GM21528 (cell line): ENCODE measurements at regions not wholly inside any gene's neighbourhood (a gene's known extent, or its start where the extent isn't known, plus 50 kb on each side); places are given as distances from the start of the nearest gene placed in this dataset.

Experiments used
- ATAC-seq: cut with Tn5 transposase; IDR thresholded peaks from one replicate; pipeline ENCODE4 v1.9.1; 2021; ENCODE audit warnings: mild to moderate bottlenecking, moderate library complexity; ENCODE audit not compliant: unreplicated experiment, low FRiP score

GRCh38 chr11:15526859-15527450 lies 412.2 kb downstream of the INSC start:
- ATAC-seq, result no peak

GRCh38 chr11:15532432-15532831 lies 417.7 kb downstream of the INSC start:
- ATAC-seq, result no peak

GRCh38 chr11:15534266-15534665 lies 419.5 kb downstream of the INSC start:
- no peak for ATAC-seq

GRCh38 chr11:15535414-15535813 lies 420.7 kb downstream of the INSC start:
- no peak for ATAC-seq

GRCh38 chr11:15536438-15536837 lies 421.7 kb downstream of the INSC start:
- no peak for ATAC-seq

- ATAC-seq, result no peak
These were observed 424.9 kb downstream of the INSC start for GRCh38 chr11:15539645-15540044.

GRCh38 chr11:15541079-15541478 lies 426.4 kb downstream of the INSC start:
- ATAC-seq, result no peak

- no peak for ATAC-seq
These were observed 429.6 kb downstream of the INSC start for GRCh38 chr11:15544353-15544752.

GRCh38 chr11:15547685-15548084 lies 433.0 kb downstream of the INSC start:
- ATAC-seq, result no peak

- ATAC-seq, result no peak
These were observed 437.5 kb downstream of the INSC start for GRCh38 chr11:15551901-15552851.

- ATAC-seq, result no peak
These were observed 440.4 kb downstream of the INSC start for GRCh38 chr11:15555161-15555560.

- ATAC-seq, result no peak
These were observed 442.9 kb downstream of the INSC start for GRCh38 chr11:15557457-15558230.

- ATAC-seq, result no peak
These were observed 443.9 kb downstream of the INSC start for GRCh38 chr11:15558513-15559181.

- no peak for ATAC-seq
These were observed 446.2 kb downstream of the INSC start for GRCh38 chr11:15560689-15561467.

- no peak for ATAC-seq
These were observed 447.5 kb downstream of the INSC start for GRCh38 chr11:15562230-15562629.

- ATAC-seq, result no peak
These were observed 448.3 kb downstream of the INSC start for GRCh38 chr11:15563054-15563453.

- ATAC-seq, result no peak
These were observed 451.2 kb downstream of the INSC start for GRCh38 chr11:15565880-15566279.

GRCh38 chr11:15568440-15568839 lies 453.7 kb downstream of the INSC start:
- ATAC-seq, result no peak

- no peak for ATAC-seq
These were observed 454.7 kb downstream of the INSC start for GRCh38 chr11:15569305-15570025.
